HG03342 (cell line): ENCODE measurements at regions not wholly inside any gene's neighbourhood (a gene's known extent, or its start where the extent isn't known, plus 50 kb on each side); places are given as distances from the start of the nearest gene placed in this dataset.
A peak's percentile ranks its signal among the peaks of the same experiment; 100 is the strongest.
"Not testable (repeated sequence)": the region's sequence is repeated elsewhere in the genome, so short reads cannot be mapped to it uniquely, and the experiment has no call there.

ENCODE experiments used
- ATAC-seq: cut with Tn5 transposase; IDR thresholded peaks from one replicate; pipeline ENCODE4 v1.9.1; 2021; ENCODE audit warnings: mild to moderate bottlenecking, moderate library complexity; ENCODE audit not compliant: unreplicated experiment

GRCh38 chr2:111660811-111661210 is 223.2 kb downstream of the ANAPC1 start:
- no peak for ATAC-seq

GRCh38 chr2:111661286-111661940 is 222.6 kb downstream of the ANAPC1 start:
- no peak for ATAC-seq

- no peak for ATAC-seq
These were observed 221.8 kb downstream of the ANAPC1 start for GRCh38 chr2:111662039-111662770.

GRCh38 chr2:111662771-111663470 is 221.1 kb downstream of the ANAPC1 start:
- peak; percentile 61 for ATAC-seq

- ATAC-seq: no peak
These were observed 220.3 kb downstream of the ANAPC1 start for GRCh38 chr2:111663471-111664274.

GRCh38 chr2:111664275-111664850 is 219.6 kb downstream of the ANAPC1 start:
- ATAC-seq: no peak

- ATAC-seq: no peak
These were observed 219.0 kb downstream of the ANAPC1 start for GRCh38 chr2:111665011-111665410.

GRCh38 chr2:111665551-111666116 is 218.4 kb downstream of the ANAPC1 start:
- ATAC-seq: no peak

- ATAC-seq: no peak
These were observed 217.8 kb downstream of the ANAPC1 start for GRCh38 chr2:111666160-111666559.

GRCh38 chr2:111667001-111667400 is 217.0 kb downstream of the ANAPC1 start:
- ATAC-seq: no peak

- no peak for ATAC-seq
These were observed 216.3 kb downstream of the ANAPC1 start for GRCh38 chr2:111667542-111668273.

GRCh38 chr2:111668274-111668616 is 215.7 kb downstream of the ANAPC1 start:
- no peak for ATAC-seq

- ATAC-seq: no peak
These were observed 215.3 kb downstream of the ANAPC1 start for GRCh38 chr2:111668741-111669140.

- ATAC-seq: no peak
These were observed 213.9 kb downstream of the ANAPC1 start for GRCh38 chr2:111669928-111670695.

- no peak for ATAC-seq
These were observed 213.2 kb downstream of the ANAPC1 start for GRCh38 chr2:111670776-111671175.

- ATAC-seq: no peak
These were observed 212.4 kb downstream of the ANAPC1 start for GRCh38 chr2:111671426-111672150.

GRCh38 chr2:111672641-111673040 is 211.4 kb downstream of the ANAPC1 start:
- not testable (repeated sequence) for ATAC-seq

- ATAC-seq: no peak
These were observed 210.5 kb downstream of the ANAPC1 start for GRCh38 chr2:111673526-111673925.
